H1 (cell line): ENCODE measurements at regions not wholly inside any gene's neighbourhood (a gene's known extent, or its start where the extent isn't known, plus 50 kb on each side); places are given as distances from the start of the nearest gene placed in this dataset.

Source experiments
- CTCF ChIA-PET: fragments of 300-600 bp; sonication (Branson Sonifier 250); formaldehyde crosslinking; loops from one replicate; lab custom pipeline; 2021; ENCODE audit not compliant: partially characterized antibody; lab: Charles Lee
- POLR2A ChIA-PET: fragments of 300-600 bp; sonication (Branson Sonifier 250); formaldehyde crosslinking; loops from one replicate; lab custom pipeline; 2021; ENCODE audit warnings: inconsistent platforms; ENCODE audit not compliant: partially characterized antibody; lab: Charles Lee
- DNase-seq, 2 experiments: peaks; one replicate each; pipeline versions ENCODE4 v3.0.0 to v3.0.0-alpha.2; 2010 to 2022; ENCODE audit warnings: low spot score in 2 of 2, low read depth in 1 of 2, mixed read lengths in 1 of 2
- FAIRE-seq: peaks from 2 replicates; lab custom pipeline; 2011; peaks lifted over from hg19 to GRCh38; lab: Jason Lieb, UNC
- H2AFZ ChIP-seq: 2 replicates; pipeline ENCODE4 v1.8.1; 2012; ENCODE audit warnings: low read length, inconsistent platforms
- H2AK5ac ChIP-seq: 2 replicates; pipeline ENCODE4 v1.6.1; 2013; ENCODE audit warnings: low read depth, low read length
- H2BK120ac ChIP-seq: replicated peaks from 2 replicates; pipeline ENCODE3; 2013; ENCODE audit warnings: low read depth, low read length, inconsistent platforms
- H2BK12ac ChIP-seq: 2 replicates; pipeline ENCODE4 v1.6.1; 2013; ENCODE audit warnings: low read depth, low read length
- H2BK15ac ChIP-seq: 2 replicates; pipeline ENCODE4 v1.6.1; 2013; ENCODE audit warnings: low read length
- H2BK20ac ChIP-seq: 2 replicates; pipeline ENCODE4 v1.6.1; 2013; ENCODE audit warnings: low read length
- H2BK5ac ChIP-seq: 2 replicates; pipeline ENCODE4 v1.6.1; 2013; ENCODE audit warnings: low read depth, low read length
- H3K14ac ChIP-seq: 2 replicates; pipeline ENCODE4 v1.6.1; 2013; ENCODE audit warnings: inconsistent platforms; ENCODE audit not compliant: insufficient read length
- H3K18ac ChIP-seq: 2 replicates; pipeline ENCODE4 v1.6.1; 2013; ENCODE audit warnings: low read length; ENCODE audit errors: extremely low read depth
- H3K23ac ChIP-seq: 2 replicates; pipeline ENCODE4 v1.6.1; 2013; ENCODE audit warnings: inconsistent platforms; ENCODE audit not compliant: insufficient read length
- H3K23me2 ChIP-seq: 2 replicates; pipeline ENCODE4 v1.6.1; 2013; ENCODE audit warnings: low read depth, low read length
- H3K27ac ChIP-seq: 2 replicates; pipeline ENCODE4 v1.6.1; 2011; ENCODE audit warnings: low read depth, low read length, inconsistent platforms
- H3K27me3 ChIP-seq, 4 experiments: replicated peaks in 1 of 4; 1 replicate in 1 of 4; 2 replicates in 3 of 4; pipeline versions ENCODE4 v1.6.1 to v1.8.1; 2011 to 2013; ENCODE audit warnings: low read length in 3 of 4, mild to moderate bottlenecking in 3 of 4, inconsistent platforms in 2 of 4, mixed read lengths in 2 of 4, moderate library complexity in 1 of 4; ENCODE audit not compliant: control insufficient read depth in 3 of 4, insufficient read depth in 3 of 4; ENCODE audit errors: extremely low read depth in 1 of 4
- H3K36me3 ChIP-seq, 4 experiments: 2 replicates each; pipeline versions ENCODE4 v1.6.1 to v1.8.1; 2011 to 2013; ENCODE audit warnings: mild to moderate bottlenecking in 4 of 4, low read length in 3 of 4, moderate library complexity in 2 of 4, control low read depth in 1 of 4, inconsistent platforms in 1 of 4; ENCODE audit not compliant: insufficient read depth in 4 of 4, control insufficient read depth in 2 of 4
- H3K4ac ChIP-seq: replicated peaks from 2 replicates; pipeline ENCODE3; 2013; ENCODE audit warnings: low read length, low read depth, mixed read lengths, inconsistent platforms; ENCODE audit not compliant: insufficient read length
- H3K4me1 ChIP-seq, 4 experiments: replicated peaks in 1 of 4; 1 replicate in 1 of 4; 2 replicates in 3 of 4; pipeline versions ENCODE4 v1.6.1 to v1.8.1; 2011 to 2013; ENCODE audit warnings: low read length in 3 of 4, inconsistent platforms in 2 of 4, mixed read lengths in 1 of 4; ENCODE audit not compliant: insufficient read depth in 4 of 4, control insufficient read depth in 3 of 4
- H3K4me2 ChIP-seq, 2 experiments: 2 replicates each; pipeline versions ENCODE4 v1.6.1 to v1.8.1; 2011 to 2013; ENCODE audit warnings: low read depth in 2 of 2, low read length in 2 of 2, control low read depth in 1 of 2, inconsistent platforms in 1 of 2, mild to moderate bottlenecking in 1 of 2; ENCODE audit not compliant: insufficient read depth in 1 of 2
- H3K4me3 ChIP-seq, 4 experiments: fragments of 200-600, 300-600 bp in 1 of 4; sonication (generic), shearing (Covaris generic), sonication (Bioruptor Twin) in 1 of 4; 2 replicates each; pipeline versions ENCODE4 v1.5.1 to v1.8.1; 2011 to 2016; ENCODE audit warnings: low read length in 4 of 4, low read depth in 3 of 4, control low read depth in 2 of 4, inconsistent platforms in 2 of 4, mild to moderate bottlenecking in 2 of 4, mixed read lengths in 1 of 4, moderate library complexity in 1 of 4; ENCODE audit not compliant: insufficient read depth in 2 of 4; ENCODE audit errors: extremely low read depth in 1 of 4
- H3K56ac ChIP-seq: replicated peaks from 2 replicates; pipeline ENCODE3; 2013; ENCODE audit warnings: low read depth, mild to moderate bottlenecking, mixed read lengths, low read length, inconsistent platforms; ENCODE audit not compliant: insufficient read length
- H3K79me1 ChIP-seq: 2 replicates; pipeline ENCODE4 v1.6.1; 2013; ENCODE audit warnings: low read depth, low read length, control low read depth
- H3K79me2 ChIP-seq, 2 experiments: 2 replicates each; pipeline versions ENCODE4 v1.6.1 to v1.8.1; 2012 to 2013; ENCODE audit warnings: low read length in 2 of 2, mild to moderate bottlenecking in 2 of 2, inconsistent platforms in 1 of 2; ENCODE audit not compliant: insufficient read depth in 2 of 2, control insufficient read depth in 1 of 2
- H3K9ac ChIP-seq, 4 experiments: replicated peaks in 1 of 4; 1 replicate in 1 of 4; 2 replicates in 3 of 4; pipeline versions ENCODE4 v1.6.1 to v1.8.1; 2011 to 2013; ENCODE audit warnings: low read depth in 3 of 4, low read length in 3 of 4, control low read depth in 2 of 4, mild to moderate bottlenecking in 2 of 4, moderate library complexity in 2 of 4, inconsistent platforms in 1 of 4; ENCODE audit errors: extremely low read depth in 1 of 4
- H3K9me3 ChIP-seq, 2 experiments: 2 replicates each; pipeline versions ENCODE4 v1.6.1 to v1.8.1; 2012 to 2013; ENCODE audit warnings: mild to moderate bottlenecking in 2 of 2, moderate library complexity in 2 of 2, control low read depth in 1 of 2, inconsistent platforms in 1 of 2, low read depth in 1 of 2, low read length in 1 of 2, mixed read lengths in 1 of 2; ENCODE audit not compliant: insufficient read depth in 2 of 2
- H4K20me1 ChIP-seq, 2 experiments: replicated peaks in 1 of 2; 2 replicates each; pipeline versions ENCODE3 to v1.8.1; 2011 to 2013; ENCODE audit warnings: inconsistent platforms in 2 of 2, low read length in 2 of 2, mild to moderate bottlenecking in 1 of 2; ENCODE audit not compliant: insufficient read depth in 2 of 2, control insufficient read depth in 1 of 2
- H4K5ac ChIP-seq: 2 replicates; pipeline ENCODE4 v1.6.1; 2013; ENCODE audit warnings: low read length, low read depth, mixed read lengths, inconsistent platforms; ENCODE audit not compliant: insufficient read length
- H4K8ac ChIP-seq: 2 replicates; pipeline ENCODE4 v1.8.0; 2013; ENCODE audit warnings: mild to moderate bottlenecking, moderate library complexity, low read length, inconsistent platforms; ENCODE audit not compliant: insufficient read depth; ENCODE audit errors: extremely low read depth
- H4K91ac ChIP-seq: replicated peaks from 2 replicates; pipeline ENCODE3; 2013; ENCODE audit warnings: low read length, mixed read lengths, inconsistent platforms; ENCODE audit not compliant: insufficient read length
- ATF3 ChIP-seq: IDR thresholded peaks from 2 replicates; pipeline ENCODE4 v1.6.1; 2011; ENCODE audit warnings: low read depth, mild to moderate bottlenecking, low read length; ENCODE audit not compliant: insufficient read depth
- CBX5 ChIP-seq: fragments of 300-800, 300-1000 bp; sonication (generic); IDR thresholded peaks from 2 replicates; pipeline ENCODE4 v1.7.1; 2016; ENCODE audit warnings: antibody characterized with exemption, low read length, low read depth
- CTBP2 ChIP-seq: IDR thresholded peaks from 2 replicates; pipeline ENCODE4 v1.7.0; 2011; ENCODE audit warnings: borderline replicate concordance, mild to moderate bottlenecking, moderate library complexity, mixed read lengths, low read length; ENCODE audit not compliant: insufficient read depth, insufficient read length
- HDAC6 ChIP-seq: IDR thresholded peaks from one replicate; pipeline ENCODE4 v1.7.1; 2012; ENCODE audit warnings: low read depth, mild to moderate bottlenecking, inconsistent platforms, low read length, moderate library complexity
- JUND ChIP-seq: IDR thresholded peaks from 2 replicates; pipeline ENCODE4 v1.6.1; 2011; ENCODE audit warnings: mild to moderate bottlenecking, improper control_type of control experiment, low read length
- KDM5A ChIP-seq: fragments of 200-600 bp; IDR thresholded peaks from 2 replicates; pipeline ENCODE4 v1.7.1; 2012; ENCODE audit warnings: mild to moderate bottlenecking, low read length, inconsistent platforms, mixed read lengths
- POLR2A ChIP-seq, 2 experiments: IDR thresholded peaks; 1 replicate in 1 of 2; 2 replicates in 1 of 2; pipeline ENCODE4 v1.6.1; 2011; ENCODE audit warnings: low read depth in 2 of 2, low read length in 2 of 2, mild to moderate bottlenecking in 2 of 2; ENCODE audit errors: control extremely low read depth in 1 of 2
- POU5F1 ChIP-seq: IDR thresholded peaks from 2 replicates; pipeline ENCODE4 v1.6.1; 2011; ENCODE audit warnings: low read depth, mild to moderate bottlenecking, low read length, moderate library complexity
- RAD21 ChIP-seq, 2 experiments: IDR thresholded peaks in 1 of 2; conservative IDR thresholded peaks in 1 of 2; 2 replicates each; pipeline ENCODE4 v1.6.1; 2011; ENCODE audit warnings: low read depth in 2 of 2, low read length in 2 of 2, improper control_type of control experiment in 1 of 2, inconsistent platforms in 1 of 2, mild to moderate bottlenecking in 1 of 2, moderate library complexity in 1 of 2
- RBBP5 ChIP-seq: IDR thresholded peaks from 2 replicates; pipeline ENCODE4 v1.7.1; 2012; ENCODE audit warnings: low read depth, mild to moderate bottlenecking, inconsistent platforms, low read length, moderate library complexity, borderline replicate concordance
- SAP30 ChIP-seq: fragments of 300-600 bp; sonication (generic); IDR thresholded peaks from 2 replicates; pipeline ENCODE4 v1.7.1; 2012; ENCODE audit warnings: low read length, moderate library complexity, mild to moderate bottlenecking, inconsistent platforms; ENCODE audit not compliant: insufficient read depth, insufficient replicate concordance
- SP4 ChIP-seq: IDR thresholded peaks from 2 replicates; pipeline ENCODE4 v1.6.1; 2012; ENCODE audit warnings: low read length, inconsistent platforms
- TAF1 ChIP-seq: IDR thresholded peaks from 2 replicates; pipeline ENCODE4 v1.6.1; 2011; ENCODE audit warnings: mild to moderate bottlenecking, low read depth, low read length
- YY1 ChIP-seq: IDR thresholded peaks from 2 replicates; pipeline ENCODE4 v1.6.1; 2011; ENCODE audit warnings: low read depth, mild to moderate bottlenecking, low read length
- WGBS, 2 experiments: shearing (Covaris generic) in 1 of 2; methylation state at CpG; one replicate each; pipeline versions ENCODE4 v1.1.6 to v1.1.7; 2013 to 2015; ENCODE audit warnings: low lambda C conversion rate in 2 of 2, mixed read lengths in 2 of 2, inconsistent platforms in 1 of 2, low coverage in 1 of 2, missing lambda C conversion rate in 1 of 2; ENCODE audit not compliant: insufficient replicate concordance in 2 of 2, insufficient coverage in 1 of 2, insufficient read length in 1 of 2; ENCODE audit errors: extremely low coverage in 1 of 2, missing lambda C conversion rate in 1 of 2; 5-methylcytosine and 5-hydroxymethylcytosine counted together

- Histone ChIP-seq H2BK120ac (no peak overlapping the region), H3K9me3 (no peaks in the 10 kb centered on the region), H4K5ac (no peak overlapping the region), H3K4me3 (no peak overlapping the region), H2BK12ac (no peak overlapping the region), H3K4me2 (no peak overlapping the region), H3K27ac (no peak overlapping the region), H3K23me2 (no peaks in the 10 kb centered on the region), H3K18ac (no peak overlapping the region), H4K91ac (no peak overlapping the region), H3K9ac (no peak overlapping the region), H2BK20ac (no peak overlapping the region), H3K4me1 (no peaks in the 10 kb centered on the region), H2AFZ (peak overlapping the region; percentile 95; the same call in 1 of the 2 replicates), H3K23ac (no peak overlapping the region), H3K56ac (no peak overlapping the region), H2BK5ac (no peak overlapping the region), H3K4ac (no peak overlapping the region), H4K8ac (no peak overlapping the region), H3K79me1 (no peaks in the 10 kb centered on the region), H2BK15ac (no peak overlapping the region), H3K36me3 (no peaks in the 10 kb centered on the region), H4K20me1 (no peaks in the 10 kb centered on the region), H3K14ac (no peak overlapping the region), H2AK5ac (no peak overlapping the region), H3K27me3 (no peaks in the 10 kb centered on the region), H3K79me2 (no peaks in the 10 kb centered on the region)
- ChIA-PET POLR2A (no interaction called here), CTCF (interaction anchor here (0.6 to 1.4 kb wide), 4 partner anchors 14 to 717 kb away, joined by 3 to 4 read pairs (median 3); no protein-coding TSS in a partner anchor)
- DNase-seq: no peak
- 94% methylated on average over 11 of the region's 11 CpGs; no CpG with 5 or more reads in 1 of the 2 experiments for WGBS, 2 experiments
- FAIRE-seq: no peak
- TF ChIP-seq POU5F1 (no peak), KDM5A (no peak), TAF1 (no peak), CBX5 (no peak), POLR2A (IDR thresholded peaks at IDR 0.05; ENCODE audit: control extremely low read depth in 1 of 2, low read depth in 2 of 2, low read length in 2 of 2) (no peak), YY1 (no peak), RAD21 (IDR thresholded peaks at IDR 0.05 in 1 of 2, conservative IDR thresholded peaks at IDR 0.05 in 1 of 2; ENCODE audit: low read depth in 2 of 2, low read length in 2 of 2) (no peak), SAP30 (no peak), ATF3 (no peak), JUND (no peak), CTBP2 (no peak), RBBP5 (no peak), HDAC6 (no peak), SP4 (no peak)
Measured at GRCh38 chr6:164826831-164827468, 482.5 kb downstream of the C6orf118 start.
